Kidney epithelial cell (primary cell): ENCODE measurements at regions not wholly inside any gene's neighbourhood (a gene's known extent, or its start where the extent isn't known, plus 50 kb on each side); places are given as distances from the start of the nearest gene placed in this dataset.

Source experiments
- DNase-seq: peaks from one replicate; pipeline ENCODE4 v3.0.0-alpha.2; 2010; ENCODE audit warnings: low read depth
- H3K27me3 ChIP-seq: 2 replicates; pipeline ENCODE4 v1.6.0; 2011; ENCODE audit warnings: low read length; ENCODE audit not compliant: control insufficient read depth, insufficient read depth
- H3K36me3 ChIP-seq: 2 replicates; pipeline ENCODE4 v1.5.1; 2011; ENCODE audit warnings: low read length; ENCODE audit not compliant: control insufficient read depth, insufficient read depth
- H3K4me3 ChIP-seq: 2 replicates; pipeline ENCODE4 v1.5.1; 2011; ENCODE audit warnings: low read depth, mild to moderate bottlenecking, control low read depth, low read length
- TF ChIP-seq, protein P1 (sequence below): IDR thresholded peaks from 2 replicates; pipeline ENCODE4 v1.5.1; 2011; ENCODE audit warnings: mild to moderate bottlenecking, moderate library complexity, low read length, control low read depth, inconsistent platforms; ENCODE audit not compliant: insufficient read depth, poor library complexity, severe bottlenecking

DNA sequence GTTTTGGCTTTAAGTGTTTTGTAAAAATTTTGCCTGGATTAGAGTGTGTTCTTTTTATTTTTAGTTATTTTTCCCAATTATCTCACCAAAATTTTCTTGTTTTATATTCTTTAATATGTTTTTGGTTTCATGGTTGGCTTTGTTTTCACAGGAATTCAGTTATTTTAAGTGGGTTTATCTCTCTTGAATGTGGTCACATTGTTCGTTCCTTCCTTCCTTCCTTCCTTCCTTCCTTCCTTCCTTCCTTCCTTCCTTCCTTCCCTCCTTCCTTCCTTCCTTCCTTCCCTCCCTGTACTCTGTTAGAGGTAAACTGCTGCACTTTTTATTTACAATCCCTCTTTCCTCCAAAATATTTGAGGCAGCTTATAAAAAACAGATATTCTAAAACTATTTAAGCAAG lies 672.9 kb upstream of the CITED2 start:
- H3K4me3 ChIP-seq: no peak overlapping the region
- DNase-seq: no peak
- no peaks in the 10 kb centered on the region for H3K36me3 ChIP-seq
- TF ChIP-seq, protein P1, sequence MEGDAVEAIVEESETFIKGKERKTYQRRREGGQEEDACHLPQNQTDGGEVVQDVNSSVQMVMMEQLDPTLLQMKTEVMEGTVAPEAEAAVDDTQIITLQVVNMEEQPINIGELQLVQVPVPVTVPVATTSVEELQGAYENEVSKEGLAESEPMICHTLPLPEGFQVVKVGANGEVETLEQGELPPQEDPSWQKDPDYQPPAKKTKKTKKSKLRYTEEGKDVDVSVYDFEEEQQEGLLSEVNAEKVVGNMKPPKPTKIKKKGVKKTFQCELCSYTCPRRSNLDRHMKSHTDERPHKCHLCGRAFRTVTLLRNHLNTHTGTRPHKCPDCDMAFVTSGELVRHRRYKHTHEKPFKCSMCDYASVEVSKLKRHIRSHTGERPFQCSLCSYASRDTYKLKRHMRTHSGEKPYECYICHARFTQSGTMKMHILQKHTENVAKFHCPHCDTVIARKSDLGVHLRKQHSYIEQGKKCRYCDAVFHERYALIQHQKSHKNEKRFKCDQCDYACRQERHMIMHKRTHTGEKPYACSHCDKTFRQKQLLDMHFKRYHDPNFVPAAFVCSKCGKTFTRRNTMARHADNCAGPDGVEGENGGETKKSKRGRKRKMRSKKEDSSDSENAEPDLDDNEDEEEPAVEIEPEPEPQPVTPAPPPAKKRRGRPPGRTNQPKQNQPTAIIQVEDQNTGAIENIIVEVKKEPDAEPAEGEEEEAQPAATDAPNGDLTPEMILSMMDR: no peak
- H3K27me3 ChIP-seq: no peaks in the 10 kb centered on the region

DNA sequence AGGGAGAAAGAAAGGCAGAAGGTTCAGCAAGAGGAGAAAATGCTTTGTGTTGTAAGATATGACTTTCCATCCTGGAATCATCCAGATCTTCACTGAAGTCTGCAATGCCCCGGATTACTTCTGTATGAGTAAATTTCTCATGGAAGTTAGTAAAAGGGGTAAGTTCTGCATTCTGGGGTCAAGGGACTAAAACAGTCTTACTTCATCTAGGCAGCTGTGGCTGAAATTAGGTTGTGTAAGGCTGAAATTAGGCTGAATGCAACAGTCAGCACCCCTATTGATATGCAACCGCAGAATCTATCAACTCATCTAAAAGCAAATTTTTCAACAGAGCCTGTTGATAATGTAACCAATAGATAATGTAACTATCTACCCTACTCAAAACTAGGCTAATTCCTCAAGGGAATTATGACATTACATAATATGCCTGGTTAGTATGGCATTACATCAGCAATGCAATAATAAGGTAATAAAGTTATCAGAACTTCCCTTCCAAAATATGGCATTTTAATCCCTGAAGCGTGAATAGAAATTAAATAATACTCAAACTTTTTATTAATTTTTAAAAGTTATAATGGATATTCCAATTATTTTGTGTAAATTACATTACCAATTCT lies 671.7 kb upstream of the CITED2 start:
- no peaks in the 10 kb centered on the region for H3K36me3 ChIP-seq
- DNase-seq: no peak
- no peak overlapping the region for H3K4me3 ChIP-seq
- no peaks in the 10 kb centered on the region for H3K27me3 ChIP-seq
- TF ChIP-seq, protein P1: no peak

DNA sequence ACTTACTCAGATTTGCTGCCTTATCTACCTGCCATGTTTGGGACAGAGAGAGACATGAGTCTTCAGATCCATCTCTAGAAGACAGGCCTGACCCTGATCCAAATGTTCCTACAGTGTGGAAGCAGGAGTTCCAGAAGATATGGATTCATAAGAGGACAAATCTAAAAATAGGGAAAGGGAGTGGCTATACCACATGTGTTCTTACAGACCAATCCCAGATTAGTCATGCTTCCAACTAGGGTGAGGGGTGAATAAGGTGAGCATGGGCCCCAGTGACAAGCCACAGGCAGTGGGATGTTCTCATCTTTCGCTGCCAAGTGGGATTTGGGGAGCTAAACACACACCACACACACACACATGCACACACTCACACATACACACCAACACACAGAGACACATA lies 670.7 kb upstream of the CITED2 start:
- Histone ChIP-seq H3K27me3 (no peaks in the 10 kb centered on the region), H3K36me3 (no peaks in the 10 kb centered on the region), H3K4me3 (no peak overlapping the region)
- TF ChIP-seq, protein P1: no peak
- DNase-seq: no peak

DNA sequence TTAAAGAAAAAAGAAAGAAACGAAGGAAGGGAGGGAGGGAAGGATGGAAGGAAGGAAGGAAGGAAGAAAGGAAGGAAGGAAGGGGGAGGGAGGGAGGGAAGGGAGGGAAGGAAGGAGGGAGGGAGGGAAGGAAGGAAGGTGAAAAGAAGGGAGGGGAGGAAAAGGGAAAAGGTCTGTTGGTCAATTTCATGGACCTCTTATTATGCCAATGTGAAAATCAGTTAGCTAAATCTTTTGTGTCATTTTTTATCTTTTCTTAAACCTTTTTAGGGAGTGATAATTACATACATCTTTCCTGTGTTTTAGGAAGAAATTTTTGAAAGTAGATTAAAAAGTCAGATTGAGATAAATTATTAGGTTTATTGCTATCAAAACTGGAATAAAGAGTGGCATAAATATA lies 670.2 kb upstream of the CITED2 start:
- TF ChIP-seq, protein P1: no peak
- DNase-seq: no peak

DNA sequence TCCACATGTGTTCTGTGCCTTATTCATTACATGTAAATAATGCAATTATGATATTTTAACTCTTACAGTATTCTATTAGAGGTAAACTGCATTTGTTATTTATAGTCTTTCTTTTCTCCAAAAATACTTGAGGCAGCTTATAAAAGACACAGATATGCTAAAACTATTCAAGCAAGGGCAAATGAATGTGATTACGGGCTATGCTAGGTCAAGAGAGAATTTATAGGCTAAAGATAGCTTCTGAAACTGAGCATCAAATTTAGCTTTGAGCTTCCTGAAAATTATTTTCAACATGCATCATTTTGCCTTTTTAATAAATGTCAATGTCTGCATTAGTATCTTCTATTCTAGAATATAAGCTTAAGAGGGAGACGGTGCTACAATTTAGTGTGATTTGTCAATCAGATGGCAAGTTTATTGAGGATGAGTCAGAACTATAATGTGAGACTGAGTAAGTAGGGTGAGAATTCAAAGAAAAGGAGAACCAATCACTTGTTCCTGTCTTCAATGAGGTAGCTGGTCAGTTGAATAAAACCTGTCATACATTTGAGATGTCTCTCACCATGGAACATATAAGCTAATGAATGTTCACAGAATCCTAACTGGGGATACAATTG lies 669.4 kb upstream of the CITED2 start:
- DNase-seq: no peak
- no peaks in the 10 kb centered on the region for H3K27me3 ChIP-seq
- no peaks in the 10 kb centered on the region for H3K36me3 ChIP-seq
- TF ChIP-seq, protein P1: no peak
- no peak overlapping the region for H3K4me3 ChIP-seq

More for the DNA sequence above, 670.2 kb upstream of the CITED2 start:
- no peak overlapping the region for H3K4me3 ChIP-seq
- H3K36me3 ChIP-seq: no peaks in the 10 kb centered on the region
- H3K27me3 ChIP-seq: no peaks in the 10 kb centered on the region

DNA sequence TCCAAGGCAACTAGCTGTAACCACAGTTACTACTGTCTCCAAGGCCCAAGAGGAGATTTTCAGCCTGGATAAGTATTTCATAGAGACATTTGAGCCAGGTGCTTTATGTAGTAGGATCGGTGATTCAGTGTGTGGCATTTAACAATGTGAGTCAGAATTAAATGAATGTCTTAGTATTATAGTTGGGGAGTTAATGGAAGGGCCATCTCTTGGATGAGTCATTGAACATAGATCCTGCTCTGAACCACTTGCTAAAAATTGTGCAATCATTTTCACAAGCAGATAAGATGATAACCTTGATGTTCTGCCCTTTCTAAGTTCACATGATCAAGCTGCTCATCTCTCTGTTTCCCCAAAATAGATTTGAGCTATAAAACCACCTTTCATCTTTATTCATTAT lies 668.9 kb upstream of the CITED2 start:
- no peaks in the 10 kb centered on the region for H3K27me3 ChIP-seq
- TF ChIP-seq, protein P1: no peak
- peak; percentile 96 for DNase-seq
- no peaks in the 10 kb centered on the region for H3K36me3 ChIP-seq
- H3K4me3 ChIP-seq: no peak overlapping the region
